ENCODE measurements at regions not wholly inside any gene's neighbourhood (a gene's known extent, or its start where the extent isn't known, plus 50 kb on each side); places are given as distances from the start of the nearest gene placed in this dataset.
"Not testable (repeated sequence)": the region's sequence is repeated elsewhere in the genome, so short reads cannot be mapped to it uniquely, and the experiment has no call there.

GRCh38 chr3:87789049-87789448 is 269.8 kb downstream of the CGGBP1 start:
- not testable (repeated sequence) for H3K4ac ChIP-seq (ENCODE audit: low read depth, low read length); H3K79me2 ChIP-seq (ENCODE audit: control insufficient read depth, insufficient read depth, low read length); H3K4me1 ChIP-seq (ENCODE audit: control insufficient read depth, low read depth, low read length); H2BK120ac ChIP-seq (ENCODE audit: low read depth, low read length); H3K27ac ChIP-seq (ENCODE audit: low read depth, low read length); H3K79me1 ChIP-seq (ENCODE audit: low read length); H3K27me3 ChIP-seq (ENCODE audit: insufficient read depth, low read length, poor library complexity); H3K36me3 ChIP-seq (ENCODE audit: control insufficient read depth, insufficient read depth, low read length); H3K23ac ChIP-seq (ENCODE audit: low read length); H2AK5ac ChIP-seq (ENCODE audit: low read length); H3K4me3 ChIP-seq (ENCODE audit: low read length); H2BK5ac ChIP-seq (ENCODE audit: low read length); H3K56ac ChIP-seq (ENCODE audit: low read length); H4K5ac ChIP-seq (ENCODE audit: low read length); H3K4me2 ChIP-seq (ENCODE audit: low read length); H4K8ac ChIP-seq (ENCODE audit: low read depth, low read length); H3K9ac ChIP-seq (ENCODE audit: low read length); H3K18ac ChIP-seq (ENCODE audit: low read length); H2BK15ac ChIP-seq (replicated peaks; ENCODE audit: low read depth); DNase-seq
- WGBS (ENCODE audit: extremely low coverage, insufficient coverage, low lambda C conversion rate) = no CpG with 5 or more reads among the region's 3 CpGs

- H3K36me3 ChIP-seq (ENCODE audit: control insufficient read depth, insufficient read depth, low read length) = no peaks in the 10 kb centered on the region
- no peak overlapping the region for H3K9ac ChIP-seq (ENCODE audit: low read length)
- H3K27ac ChIP-seq (ENCODE audit: low read depth, low read length) = no peak overlapping the region
Measured at GRCh38 chr3:87788516-87788915, 270.3 kb downstream of the CGGBP1 start.

GRCh38 chr3:87780811-87781210 is 278.0 kb downstream of the CGGBP1 start:
- no peak overlapping the region for H3K18ac ChIP-seq (ENCODE audit: low read length)
- H3K27me3 ChIP-seq (ENCODE audit: insufficient read depth, low read length, poor library complexity) = no peaks in the 10 kb centered on the region
- no peak overlapping the region for H4K8ac ChIP-seq (ENCODE audit: low read depth, low read length)
- no peak overlapping the region for H3K56ac ChIP-seq (ENCODE audit: low read length)
- H4K5ac ChIP-seq (ENCODE audit: low read length) = no peak overlapping the region
- no peak overlapping the region for H2BK120ac ChIP-seq (ENCODE audit: low read depth, low read length)
- H3K36me3 ChIP-seq (ENCODE audit: control insufficient read depth, insufficient read depth, low read length) = no peaks in the 10 kb centered on the region
- H3K4me3 ChIP-seq (ENCODE audit: low read length) = no peak overlapping the region
- H3K79me1 ChIP-seq (ENCODE audit: low read length) = no peaks in the 10 kb centered on the region
- no peak overlapping the region for H2BK15ac ChIP-seq (replicated peaks; ENCODE audit: low read depth)
- no peak overlapping the region for H3K4me2 ChIP-seq (ENCODE audit: low read length)
- no peak overlapping the region for H3K4ac ChIP-seq (ENCODE audit: low read depth, low read length)
- no peak for DNase-seq
- H2AK5ac ChIP-seq (ENCODE audit: low read length) = no peak overlapping the region
- no peaks in the 10 kb centered on the region for H3K79me2 ChIP-seq (ENCODE audit: control insufficient read depth, insufficient read depth, low read length)
- H2BK5ac ChIP-seq (ENCODE audit: low read length) = no peak overlapping the region
- no peak overlapping the region for H3K9ac ChIP-seq (ENCODE audit: low read length)
- no peak overlapping the region for H3K23ac ChIP-seq (ENCODE audit: low read length)
- WGBS (ENCODE audit: extremely low coverage, insufficient coverage, low lambda C conversion rate) = no CpG with 5 or more reads among the region's 2 CpGs
- no peaks in the 10 kb centered on the region for H3K4me1 ChIP-seq (ENCODE audit: control insufficient read depth, low read depth, low read length)
- H3K27ac ChIP-seq (ENCODE audit: low read depth, low read length) = no peak overlapping the region

More at GRCh38 chr3:87788516-87788915, 270.3 kb downstream of the CGGBP1 start:
- no peaks in the 10 kb centered on the region for H3K79me1 ChIP-seq (ENCODE audit: low read length)
- no peaks in the 10 kb centered on the region for H3K4me1 ChIP-seq (ENCODE audit: control insufficient read depth, low read depth, low read length)
- H4K8ac ChIP-seq (ENCODE audit: low read depth, low read length) = no peak overlapping the region
- H3K18ac ChIP-seq (ENCODE audit: low read length) = no peak overlapping the region
- H2BK5ac ChIP-seq (ENCODE audit: low read length) = no peak overlapping the region
- H3K4me2 ChIP-seq (ENCODE audit: low read length) = no peak overlapping the region
- H2BK120ac ChIP-seq (ENCODE audit: low read depth, low read length) = no peak overlapping the region
- H4K5ac ChIP-seq (ENCODE audit: low read length) = no peak overlapping the region
- no peak overlapping the region for H3K4ac ChIP-seq (ENCODE audit: low read depth, low read length)
- H3K4me3 ChIP-seq (ENCODE audit: low read length) = no peak overlapping the region
- H3K27me3 ChIP-seq (ENCODE audit: insufficient read depth, low read length, poor library complexity) = no peaks in the 10 kb centered on the region
- no CpG with 5 or more reads among the region's 4 CpGs for WGBS (ENCODE audit: extremely low coverage, insufficient coverage, low lambda C conversion rate)
- H3K79me2 ChIP-seq (ENCODE audit: control insufficient read depth, insufficient read depth, low read length) = no peaks in the 10 kb centered on the region
- H3K23ac ChIP-seq (ENCODE audit: low read length) = no peak overlapping the region
- DNase-seq = no peak
- H3K56ac ChIP-seq (ENCODE audit: low read length) = no peak overlapping the region
- H2AK5ac ChIP-seq (ENCODE audit: low read length) = no peak overlapping the region
- no peak overlapping the region for H2BK15ac ChIP-seq (replicated peaks; ENCODE audit: low read depth)

GRCh38 chr3:87778876-87779275 is 279.9 kb downstream of the CGGBP1 start:
- no peak overlapping the region for H3K4me3 ChIP-seq (ENCODE audit: low read length)
- no peak overlapping the region for H3K9ac ChIP-seq (ENCODE audit: low read length)
- no peak overlapping the region for H2AK5ac ChIP-seq (ENCODE audit: low read length)
- no CpG with 5 or more reads among the region's 1 CpG for WGBS (ENCODE audit: extremely low coverage, insufficient coverage, low lambda C conversion rate)
- no peak overlapping the region for H2BK15ac ChIP-seq (replicated peaks; ENCODE audit: low read depth)
- H3K79me1 ChIP-seq (ENCODE audit: low read length) = no peaks in the 10 kb centered on the region
- no peak overlapping the region for H2BK120ac ChIP-seq (ENCODE audit: low read depth, low read length)
- no peaks in the 10 kb centered on the region for H3K36me3 ChIP-seq (ENCODE audit: control insufficient read depth, insufficient read depth, low read length)
- no peak overlapping the region for H3K4me2 ChIP-seq (ENCODE audit: low read length)
- no peak overlapping the region for H3K4ac ChIP-seq (ENCODE audit: low read depth, low read length)
- H4K5ac ChIP-seq (ENCODE audit: low read length) = no peak overlapping the region
- no peaks in the 10 kb centered on the region for H3K4me1 ChIP-seq (ENCODE audit: control insufficient read depth, low read depth, low read length)
- no peak overlapping the region for H2BK5ac ChIP-seq (ENCODE audit: low read length)
- no peak overlapping the region for H3K56ac ChIP-seq (ENCODE audit: low read length)
- no peak overlapping the region for H3K18ac ChIP-seq (ENCODE audit: low read length)
- H3K27ac ChIP-seq (ENCODE audit: low read depth, low read length) = no peak overlapping the region
- H3K79me2 ChIP-seq (ENCODE audit: control insufficient read depth, insufficient read depth, low read length) = no peaks in the 10 kb centered on the region
- no peak for DNase-seq
- no peak overlapping the region for H4K8ac ChIP-seq (ENCODE audit: low read depth, low read length)
- no peak overlapping the region for H3K23ac ChIP-seq (ENCODE audit: low read length)
- H3K27me3 ChIP-seq (ENCODE audit: insufficient read depth, low read length, poor library complexity) = no peaks in the 10 kb centered on the region

- no peak overlapping the region for H3K18ac ChIP-seq (ENCODE audit: low read length)
- H3K79me2 ChIP-seq (ENCODE audit: control insufficient read depth, insufficient read depth, low read length) = no peaks in the 10 kb centered on the region
- H3K4me2 ChIP-seq (ENCODE audit: low read length) = no peak overlapping the region
- no peak overlapping the region for H3K4me3 ChIP-seq (ENCODE audit: low read length)
- H3K9ac ChIP-seq (ENCODE audit: low read length) = no peak overlapping the region
- no CpG with 5 or more reads among the region's 5 CpGs for WGBS (ENCODE audit: extremely low coverage, insufficient coverage, low lambda C conversion rate)
- no peak overlapping the region for H2BK15ac ChIP-seq (replicated peaks; ENCODE audit: low read depth)
- H3K36me3 ChIP-seq (ENCODE audit: control insufficient read depth, insufficient read depth, low read length) = no peaks in the 10 kb centered on the region
- no peak overlapping the region for H4K5ac ChIP-seq (ENCODE audit: low read length)
- no peak overlapping the region for H2AK5ac ChIP-seq (ENCODE audit: low read length)
- H3K4me1 ChIP-seq (ENCODE audit: control insufficient read depth, low read depth, low read length) = no peaks in the 10 kb centered on the region
- no peak overlapping the region for H3K27ac ChIP-seq (ENCODE audit: low read depth, low read length)
- H3K56ac ChIP-seq (ENCODE audit: low read length) = no peak overlapping the region
- H3K27me3 ChIP-seq (ENCODE audit: insufficient read depth, low read length, poor library complexity) = no peaks in the 10 kb centered on the region
- DNase-seq = peak; percentile 68
- no peak overlapping the region for H3K4ac ChIP-seq (ENCODE audit: low read depth, low read length)
- H3K23ac ChIP-seq (ENCODE audit: low read length) = no peak overlapping the region
- H3K79me1 ChIP-seq (ENCODE audit: low read length) = no peaks in the 10 kb centered on the region
- H2BK120ac ChIP-seq (ENCODE audit: low read depth, low read length) = no peak overlapping the region
- H2BK5ac ChIP-seq (ENCODE audit: low read length) = no peak overlapping the region
- H4K8ac ChIP-seq (ENCODE audit: low read depth, low read length) = no peak overlapping the region
Measured at GRCh38 chr3:87771337-87772192, 287.2 kb downstream of the CGGBP1 start.

GRCh38 chr3:87766721-87767120 is 292.1 kb downstream of the CGGBP1 start:
- Histone ChIP-seq H3K9ac (ENCODE audit: low read length) (no peak overlapping the region), H3K23ac (ENCODE audit: low read length) (no peak overlapping the region), H3K79me1 (ENCODE audit: low read length) (no peaks in the 10 kb centered on the region), H3K4me1 (ENCODE audit: control insufficient read depth, low read depth, low read length) (no peaks in the 10 kb centered on the region), H3K4me3 (ENCODE audit: low read length) (no peak overlapping the region), H3K27ac (ENCODE audit: low read depth, low read length) (no peak overlapping the region), H2BK5ac (ENCODE audit: low read length) (no peak overlapping the region), H3K4ac (ENCODE audit: low read depth, low read length) (no peak overlapping the region), H3K56ac (ENCODE audit: low read length) (no peak overlapping the region), H2BK120ac (ENCODE audit: low read depth, low read length) (no peak overlapping the region), H2BK15ac (replicated peaks; ENCODE audit: low read depth) (no peak overlapping the region), H2AK5ac (ENCODE audit: low read length) (no peak overlapping the region), H4K5ac (ENCODE audit: low read length) (no peak overlapping the region), H3K36me3 (ENCODE audit: control insufficient read depth, insufficient read depth, low read length) (no peaks in the 10 kb centered on the region), H3K27me3 (ENCODE audit: insufficient read depth, low read length, poor library complexity) (no peaks in the 10 kb centered on the region), H3K18ac (ENCODE audit: low read length) (no peak overlapping the region), H3K79me2 (ENCODE audit: control insufficient read depth, insufficient read depth, low read length) (no peaks in the 10 kb centered on the region), H4K8ac (ENCODE audit: low read depth, low read length) (no peak overlapping the region), H3K4me2 (ENCODE audit: low read length) (no peak overlapping the region)
- no peak for DNase-seq
- WGBS (ENCODE audit: extremely low coverage, insufficient coverage, low lambda C conversion rate) = no CpG with 5 or more reads among the region's 2 CpGs
